ENCODE measurements at regions not wholly inside any gene's neighbourhood (a gene's known extent, or its start where the extent isn't known, plus 50 kb on each side); places are given as distances from the start of the nearest gene placed in this dataset.

GRCh38 chr10:54906940-54907339, 105.9 kb upstream of the PCDH15 start:
- TF ChIP-seq CTCF (IDR thresholded peaks at IDR 0.05): no peak
- TF ChIP-seq POLR2A (IDR thresholded peaks at IDR 0.05): no peak
- no peak for TF ChIP-seq POLR2AphosphoS5 (IDR thresholded peaks at IDR 0.05; ENCODE audit: insufficient read depth in 1 of 2, low read depth in 1 of 2)

Measured in vagina (tissue), 2 donors.